SU-DHL-6 (cell line): ENCODE measurements at regions not wholly inside any gene's neighbourhood (a gene's known extent, or its start where the extent isn't known, plus 50 kb on each side); places are given as distances from the start of the nearest gene placed in this dataset.

ENCODE experiments used
- H2AFZ ChIP-seq: fragments of 200-600 bp; sonication (generic); 2 replicates; pipeline ENCODE4 v1.6.1; 2014; ENCODE audit warnings: low read depth, mild to moderate bottlenecking, moderate library complexity, mixed read lengths, antibody characterized with exemption, low read length; ENCODE audit not compliant: severe bottlenecking
- H3F3A ChIP-seq: fragments of 200-600 bp; shearing (Covaris generic); 2 replicates; pipeline ENCODE4 v1.6.0; 2016; ENCODE audit warnings: antibody characterized with exemption, mild to moderate bottlenecking; ENCODE audit not compliant: insufficient read depth
- H3K27ac ChIP-seq: fragments of 200-600 bp; sonication (generic); 2 replicates; pipeline ENCODE4 v1.5.1; 2016; ENCODE audit warnings: low read depth, mild to moderate bottlenecking, low read length, moderate library complexity, mixed read lengths
- H3K27me3 ChIP-seq: fragments of 200-600 bp; sonication (generic), shearing (Covaris generic); 2 replicates; pipeline ENCODE4 v1.6.0; 2014; ENCODE audit warnings: mild to moderate bottlenecking, low read length
- H3K36me3 ChIP-seq: fragments of 200-600 bp; sonication (generic); 2 replicates; pipeline ENCODE4 v1.6.1; 2014; ENCODE audit warnings: mild to moderate bottlenecking, low read length, mixed read lengths
- H3K4me2 ChIP-seq: fragments of 300-600, 200-600 bp; shearing (Covaris generic), sonication (generic); 2 replicates; pipeline ENCODE4 v1.6.0; 2014; ENCODE audit warnings: low read length, low read depth, mild to moderate bottlenecking; ENCODE audit not compliant: poor library complexity, severe bottlenecking
- H3K4me3 ChIP-seq: fragments of 200-600 bp; sonication (generic); 2 replicates; pipeline ENCODE4 v1.5.1; 2014; ENCODE audit warnings: antibody characterized with exemption, low read length, mild to moderate bottlenecking, mixed read lengths; ENCODE audit not compliant: insufficient read depth, poor library complexity, severe bottlenecking
- H3K79me2 ChIP-seq: fragments of 200-600 bp; sonication (generic); 2 replicates; pipeline ENCODE4 v1.6.1; 2014; ENCODE audit warnings: mild to moderate bottlenecking, low read length, moderate library complexity; ENCODE audit not compliant: insufficient read depth
- H3K9ac ChIP-seq: fragments of 200-600 bp; sonication (generic); 2 replicates; pipeline ENCODE4 v1.7.0; 2014; ENCODE audit warnings: mild to moderate bottlenecking, low read length
- H3K9me2 ChIP-seq: fragments of 200-600 bp; sonication (generic); replicated peaks from 2 replicates; pipeline ENCODE4 v1.6.1; 2014; ENCODE audit warnings: low read length; ENCODE audit not compliant: insufficient read depth
- H3K9me3 ChIP-seq: fragments of 200-600 bp; sonication (generic); 2 replicates; pipeline ENCODE4 v1.6.1; 2014; ENCODE audit warnings: low read length, mixed read lengths; ENCODE audit not compliant: insufficient read depth
- H4K20me1 ChIP-seq: fragments of 200-600 bp; sonication (generic); 2 replicates; pipeline ENCODE4 v1.6.1; 2014; ENCODE audit warnings: low read depth, mild to moderate bottlenecking, antibody characterized with exemption, low read length, moderate library complexity, mixed read lengths
- CTCF ChIP-seq: fragments of 200-600 bp; sonication (generic); IDR thresholded peaks from one replicate; pipeline ENCODE4 v1.5.1; 2017; ENCODE audit warnings: antibody characterized with exemption, mild to moderate bottlenecking, low read length, moderate library complexity; ENCODE audit not compliant: insufficient read depth, poor library complexity, severe bottlenecking
- EZH2phosphoT487 ChIP-seq: fragments of 200-600 bp; sonication (generic), shearing (Covaris generic); conservative IDR thresholded peaks from 2 replicates; pipeline ENCODE4 v1.6.1; 2018; ENCODE audit warnings: mild to moderate bottlenecking, antibody characterized with exemption, low read length, moderate library complexity, mixed read lengths

GRCh38 chr13:73416093-73416492 is 357.3 kb downstream of the KLF5 start:
- H3K9me2 ChIP-seq, result no peaks in the 10 kb centered on the region
- no peak overlapping the region for H3K4me3 ChIP-seq
- H4K20me1 ChIP-seq, result no peaks in the 10 kb centered on the region
- H3K36me3 ChIP-seq, result no peaks in the 10 kb centered on the region
- H3K27ac ChIP-seq, result no peak overlapping the region
- no peak overlapping the region for H2AFZ ChIP-seq
- no peaks in the 10 kb centered on the region for H3K79me2 ChIP-seq
- no peaks in the 10 kb centered on the region for H3K9me3 ChIP-seq
- H3K9ac ChIP-seq, result no peak overlapping the region
- H3K27me3 ChIP-seq, result no peaks in the 10 kb centered on the region
- TF ChIP-seq EZH2phosphoT487, result no peak
- TF ChIP-seq CTCF, result no peak
- no peaks in the 10 kb centered on the region for H3F3A ChIP-seq
- no peak overlapping the region for H3K4me2 ChIP-seq

- Histone ChIP-seq H3K9me2 (no peaks in the 10 kb centered on the region), H2AFZ (no peak overlapping the region), H4K20me1 (no peaks in the 10 kb centered on the region), H3K9me3 (no peaks in the 10 kb centered on the region), H3K79me2 (no peaks in the 10 kb centered on the region), H3K4me2 (no peak overlapping the region), H3K27ac (no peak overlapping the region), H3K36me3 (no peaks in the 10 kb centered on the region), H3K9ac (no peak overlapping the region), H3F3A (no peaks in the 10 kb centered on the region), H3K4me3 (no peak overlapping the region), H3K27me3 (no peaks in the 10 kb centered on the region)
- TF ChIP-seq CTCF (no peak), EZH2phosphoT487 (no peak)
These were observed 354.9 kb downstream of the KLF5 start for GRCh38 chr13:73413656-73414055.

GRCh38 chr13:73412933-73413332 is 354.1 kb downstream of the KLF5 start:
- Histone ChIP-seq H3K4me2 (no peak overlapping the region), H3K4me3 (no peak overlapping the region), H3K9ac (no peak overlapping the region), H3K27me3 (no peaks in the 10 kb centered on the region), H4K20me1 (no peaks in the 10 kb centered on the region), H3K36me3 (no peaks in the 10 kb centered on the region), H3K27ac (no peak overlapping the region), H3K9me2 (no peaks in the 10 kb centered on the region), H3F3A (no peaks in the 10 kb centered on the region), H3K9me3 (no peaks in the 10 kb centered on the region), H3K79me2 (no peaks in the 10 kb centered on the region), H2AFZ (no peak overlapping the region)
- TF ChIP-seq CTCF, result no peak
- no peak for TF ChIP-seq EZH2phosphoT487
